Astrocyte (in vitro differentiated cells and primary cell): ENCODE measurements at regions not wholly inside any gene's neighbourhood (a gene's known extent, or its start where the extent isn't known, plus 50 kb on each side); places are given as distances from the start of the nearest gene placed in this dataset.

Experiments
- DNase-seq: peaks from one replicate; pipeline ENCODE4 v3.0.0-alpha.2; 2010; ENCODE audit warnings: low read depth
- FAIRE-seq: peaks from 2 replicates; lab custom pipeline; 2011; peaks lifted over from hg19 to GRCh38; lab: Jason Lieb, UNC
- H2AFZ ChIP-seq: 2 replicates; pipeline ENCODE4 v1.6.0; 2012; ENCODE audit warnings: low read depth, low read length, inconsistent platforms
- H3K27ac ChIP-seq: 2 replicates; pipeline ENCODE4 v1.5.1; 2011; ENCODE audit warnings: low read depth, low read length, inconsistent platforms
- H3K27me3 ChIP-seq: 2 replicates; pipeline ENCODE4 v1.6.0; 2011; ENCODE audit warnings: low read length, inconsistent platforms; ENCODE audit not compliant: insufficient read depth
- H3K36me3 ChIP-seq: 2 replicates; pipeline ENCODE4 v1.5.1; 2011; ENCODE audit warnings: low read length, inconsistent platforms; ENCODE audit not compliant: insufficient read depth
- H3K4me1 ChIP-seq: 2 replicates; pipeline ENCODE4 v1.5.1; 2011; ENCODE audit warnings: low read length, inconsistent platforms; ENCODE audit not compliant: insufficient read depth
- H3K4me2 ChIP-seq: 2 replicates; pipeline ENCODE4 v1.6.0; 2012; ENCODE audit warnings: low read length, inconsistent platforms
- H3K4me3 ChIP-seq: 2 replicates; pipeline ENCODE4 v1.5.1; 2011; ENCODE audit warnings: low read depth, mild to moderate bottlenecking, low read length, inconsistent platforms; ENCODE audit not compliant: insufficient read depth
- H3K79me2 ChIP-seq: 2 replicates; pipeline ENCODE4 v1.6.0; 2012; ENCODE audit warnings: mild to moderate bottlenecking, low read length, inconsistent platforms; ENCODE audit not compliant: insufficient read depth
- H3K9ac ChIP-seq: 2 replicates; pipeline ENCODE4 v1.6.0; 2012; ENCODE audit warnings: mild to moderate bottlenecking, low read length, inconsistent platforms
- H3K9me3 ChIP-seq: 2 replicates; pipeline ENCODE4 v1.5.1; 2012; ENCODE audit warnings: low read depth, mild to moderate bottlenecking, low read length, inconsistent platforms; ENCODE audit not compliant: insufficient read depth
- H4K20me1 ChIP-seq: 2 replicates; pipeline ENCODE4 v1.6.0; 2012; ENCODE audit warnings: low read length, inconsistent platforms; ENCODE audit not compliant: insufficient read depth
- H3K27ac Mint-ChIP-seq: one replicate; pipeline ENCODE4 v1.8.0; 2021; ENCODE audit warnings: mild to moderate bottlenecking, mixed read lengths; ENCODE audit not compliant: unreplicated experiment
- H3K27me3 Mint-ChIP-seq: one replicate; pipeline ENCODE4 v1.8.0; 2021; ENCODE audit warnings: low read depth, mixed read lengths; ENCODE audit not compliant: unreplicated experiment
- H3K36me3 Mint-ChIP-seq: one replicate; pipeline ENCODE4 v1.8.0; 2021; ENCODE audit warnings: low read depth, mixed read lengths; ENCODE audit not compliant: unreplicated experiment
- H3K4me1 Mint-ChIP-seq: one replicate; pipeline ENCODE4 v1.8.0; 2021; ENCODE audit warnings: low read depth, mixed read lengths; ENCODE audit not compliant: unreplicated experiment
- H3K4me3 Mint-ChIP-seq: one replicate; pipeline ENCODE4 v1.8.0; 2021; ENCODE audit warnings: mild to moderate bottlenecking, moderate library complexity, mixed read lengths; ENCODE audit not compliant: unreplicated experiment
- H3K9me3 Mint-ChIP-seq: one replicate; pipeline ENCODE4 v1.8.0; 2021; ENCODE audit warnings: mild to moderate bottlenecking, mixed read lengths; ENCODE audit not compliant: unreplicated experiment
- CTCF ChIP-seq: IDR thresholded peaks from 2 replicates; pipeline ENCODE4 v1.5.1; 2011; ENCODE audit warnings: low read depth, mild to moderate bottlenecking, inconsistent platforms, low read length, moderate library complexity; ENCODE audit not compliant: insufficient read depth
- EZH2 ChIP-seq: IDR thresholded peaks from 2 replicates; pipeline ENCODE4 v1.6.1; 2012; ENCODE audit warnings: mild to moderate bottlenecking, low read length, inconsistent platforms; ENCODE audit not compliant: insufficient read depth

GRCh38 chr2:58991357-58991756 lies 750.2 kb upstream of the FANCL start:
- Histone ChIP-seq H3K9ac (no peak overlapping the region), H3K4me2 (no peak overlapping the region), H3K27ac (no peak overlapping the region), H3K4me1 (peaks cover 4% of the 10 kb centered on the region), H3K4me3 (no peak overlapping the region), H3K9me3 (no peaks in the 10 kb centered on the region), H3K79me2 (no peaks in the 10 kb centered on the region), H3K36me3 (no peaks in the 10 kb centered on the region), H3K27me3 (no peaks in the 10 kb centered on the region), H2AFZ (no peak overlapping the region), H4K20me1 (no peaks in the 10 kb centered on the region)
- Mint-ChIP-seq H3K9me3 (no peaks in the 10 kb centered on the region), H3K27me3 (no peaks in the 10 kb centered on the region), H3K4me1 (peaks cover 13% of the 10 kb centered on the region), H3K27ac (no peak overlapping the region), H3K36me3 (no peaks in the 10 kb centered on the region), H3K4me3 (no peak overlapping the region)
- no peak for TF ChIP-seq CTCF
- TF ChIP-seq EZH2: no peak
- FAIRE-seq: no peak
- DNase-seq: no peak

DNA sequence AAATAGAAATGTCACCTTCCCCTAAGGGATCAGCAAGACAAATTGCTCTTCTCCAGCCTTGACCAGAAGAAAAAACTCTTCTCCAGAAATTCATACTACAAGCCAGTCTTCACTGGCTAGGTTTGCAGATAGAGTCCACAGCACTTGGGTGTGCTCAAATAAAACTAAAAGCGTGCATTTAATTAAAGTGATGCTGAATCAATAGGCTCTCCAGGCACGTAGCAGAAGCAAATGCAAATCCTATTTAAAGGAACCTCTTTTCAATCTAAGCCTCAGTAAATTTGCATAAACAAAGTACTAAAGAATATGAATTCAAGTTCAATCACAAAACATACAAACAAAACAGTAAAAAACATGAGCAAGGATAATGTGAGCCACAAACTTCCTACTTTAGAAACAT lies 744.4 kb upstream of the FANCL start:
- Mint-ChIP-seq H3K4me1 (peaks cover 10% of the 10 kb centered on the region), H3K9me3 (no peaks in the 10 kb centered on the region), H3K27ac (no peak overlapping the region), H3K36me3 (no peaks in the 10 kb centered on the region), H3K27me3 (peaks cover 2% of the 10 kb centered on the region), H3K4me3 (no peak overlapping the region)
- Histone ChIP-seq H3K36me3 (no peaks in the 10 kb centered on the region), H3K4me1 (no peaks in the 10 kb centered on the region), H4K20me1 (no peaks in the 10 kb centered on the region), H3K4me2 (no peak overlapping the region), H3K9me3 (no peaks in the 10 kb centered on the region), H3K4me3 (no peak overlapping the region), H3K27me3 (peaks cover 2% of the 10 kb centered on the region), H3K79me2 (no peaks in the 10 kb centered on the region), H3K27ac (no peak overlapping the region), H2AFZ (no peak overlapping the region), H3K9ac (no peak overlapping the region)
- no peak for DNase-seq
- FAIRE-seq: no peak
- no peak for TF ChIP-seq CTCF
- TF ChIP-seq EZH2: no peak

GRCh38 chr2:58984731-58985130 lies 743.6 kb upstream of the FANCL start:
- Histone ChIP-seq H3K4me1 (no peaks in the 10 kb centered on the region), H3K9me3 (no peaks in the 10 kb centered on the region), H2AFZ (no peak overlapping the region), H3K27me3 (peaks cover 2% of the 10 kb centered on the region), H3K4me2 (no peak overlapping the region), H3K36me3 (no peaks in the 10 kb centered on the region), H4K20me1 (no peaks in the 10 kb centered on the region), H3K27ac (no peak overlapping the region), H3K4me3 (no peak overlapping the region), H3K79me2 (no peaks in the 10 kb centered on the region), H3K9ac (no peak overlapping the region)
- FAIRE-seq: no peak
- no peak overlapping the region for H3K4me3 Mint-ChIP-seq
- H3K27ac Mint-ChIP-seq: no peak overlapping the region
- peaks cover 2% of the 10 kb centered on the region for H3K27me3 Mint-ChIP-seq
- peaks cover 10% of the 10 kb centered on the region for H3K4me1 Mint-ChIP-seq
- no peaks in the 10 kb centered on the region for H3K36me3 Mint-ChIP-seq
- peak; percentile 42 for DNase-seq
- no peak for TF ChIP-seq CTCF
- TF ChIP-seq EZH2: no peak
- no peaks in the 10 kb centered on the region for H3K9me3 Mint-ChIP-seq
